B cell (primary cell): ENCODE measurements at regions not wholly inside any gene's neighbourhood (a gene's known extent, or its start where the extent isn't known, plus 50 kb on each side); places are given as distances from the start of the nearest gene placed in this dataset.

ENCODE experiments used
- EZH2 ChIP-seq: IDR thresholded peaks from 2 replicates; pipeline ENCODE4 v1.6.1; 2012; ENCODE audit warnings: borderline replicate concordance, low read depth, mild to moderate bottlenecking, moderate library complexity, low read length; ENCODE audit not compliant: insufficient read depth, poor library complexity, severe bottlenecking
- TF ChIP-seq, protein P1 (sequence below): fragments of 200-600 bp; IDR thresholded peaks from one replicate; pipeline ENCODE4 v1.8.0; 2022; ENCODE audit warnings: antibody characterized with exemption, mild to moderate bottlenecking

DNA sequence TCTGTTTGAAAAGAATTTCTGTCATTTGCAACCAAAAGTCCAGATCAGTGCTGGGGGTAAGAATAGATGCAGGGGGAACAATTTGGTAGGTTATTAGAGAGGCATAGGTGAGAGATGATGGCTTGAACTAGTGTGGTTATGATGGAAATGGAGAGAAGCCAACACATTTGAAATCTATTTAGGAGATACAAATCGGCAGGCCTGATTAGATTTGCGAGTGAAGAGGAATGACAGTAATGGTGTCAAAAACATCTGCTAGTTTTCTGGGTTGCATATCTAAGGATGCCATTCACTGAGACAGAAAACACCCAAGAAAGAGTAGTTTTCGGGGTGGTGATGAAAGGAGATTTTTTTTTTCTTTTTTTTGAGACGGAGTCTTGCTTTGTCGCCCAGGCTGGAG is 138.1 kb downstream of the LMNTD1 start:
- TF ChIP-seq EZH2 = no peak
- TF ChIP-seq, protein P1, sequence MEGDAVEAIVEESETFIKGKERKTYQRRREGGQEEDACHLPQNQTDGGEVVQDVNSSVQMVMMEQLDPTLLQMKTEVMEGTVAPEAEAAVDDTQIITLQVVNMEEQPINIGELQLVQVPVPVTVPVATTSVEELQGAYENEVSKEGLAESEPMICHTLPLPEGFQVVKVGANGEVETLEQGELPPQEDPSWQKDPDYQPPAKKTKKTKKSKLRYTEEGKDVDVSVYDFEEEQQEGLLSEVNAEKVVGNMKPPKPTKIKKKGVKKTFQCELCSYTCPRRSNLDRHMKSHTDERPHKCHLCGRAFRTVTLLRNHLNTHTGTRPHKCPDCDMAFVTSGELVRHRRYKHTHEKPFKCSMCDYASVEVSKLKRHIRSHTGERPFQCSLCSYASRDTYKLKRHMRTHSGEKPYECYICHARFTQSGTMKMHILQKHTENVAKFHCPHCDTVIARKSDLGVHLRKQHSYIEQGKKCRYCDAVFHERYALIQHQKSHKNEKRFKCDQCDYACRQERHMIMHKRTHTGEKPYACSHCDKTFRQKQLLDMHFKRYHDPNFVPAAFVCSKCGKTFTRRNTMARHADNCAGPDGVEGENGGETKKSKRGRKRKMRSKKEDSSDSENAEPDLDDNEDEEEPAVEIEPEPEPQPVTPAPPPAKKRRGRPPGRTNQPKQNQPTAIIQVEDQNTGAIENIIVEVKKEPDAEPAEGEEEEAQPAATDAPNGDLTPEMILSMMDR = no peak
